Kasumi-1 (cell line): ENCODE measurements at regions not wholly inside any gene's neighbourhood (a gene's known extent, or its start where the extent isn't known, plus 50 kb on each side); places are given as distances from the start of the nearest gene placed in this dataset.
A peak's percentile ranks its signal among the peaks of the same experiment; 100 is the strongest.

Experiments used
- DNase-seq, 2 experiments: peaks; one replicate each; lab custom pipeline; 2025; lab: John Stamatoyannopoulos, UW

DNA sequence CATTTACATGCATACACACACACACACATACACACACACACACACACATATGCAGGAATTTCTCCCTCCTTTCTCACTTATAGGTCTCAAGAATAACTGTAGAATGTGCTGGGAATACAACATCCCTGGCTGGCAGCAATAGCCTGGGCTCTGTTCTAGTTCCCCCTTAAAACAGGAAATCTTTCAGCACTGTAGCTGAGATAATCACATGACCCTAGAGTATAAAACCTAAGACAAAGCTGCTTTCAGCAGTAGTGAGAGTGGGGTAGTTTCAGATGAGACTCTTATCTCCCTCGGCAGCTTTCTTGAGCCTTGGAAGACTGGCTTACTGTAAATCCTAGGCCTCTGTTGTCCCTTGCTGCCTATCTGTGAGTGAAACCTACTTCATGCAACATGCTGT lies 137.4 kb upstream of the AKR1E2 start:
- DNase-seq: peak; percentile 69 to 83

DNA sequence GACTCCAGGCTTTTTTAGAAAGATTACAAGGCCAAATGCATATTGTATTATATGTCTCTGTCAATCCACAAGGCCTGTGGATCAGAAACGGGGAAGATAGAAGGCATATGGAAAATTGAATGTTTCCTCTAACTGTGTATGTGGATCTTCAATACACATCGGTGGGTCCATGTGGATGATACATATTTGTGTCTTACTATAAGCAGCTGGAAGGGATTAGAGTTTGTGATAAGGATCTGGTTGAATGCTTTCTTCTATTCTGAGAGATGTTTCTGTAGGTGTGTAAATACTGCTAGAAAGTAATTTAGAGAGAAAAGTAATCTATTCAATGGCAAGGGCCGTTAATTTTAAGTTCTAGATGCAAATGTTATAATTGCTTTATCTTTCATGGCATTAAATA lies 137.8 kb upstream of the AKR1E2 start:
- no peak for DNase-seq

DNA sequence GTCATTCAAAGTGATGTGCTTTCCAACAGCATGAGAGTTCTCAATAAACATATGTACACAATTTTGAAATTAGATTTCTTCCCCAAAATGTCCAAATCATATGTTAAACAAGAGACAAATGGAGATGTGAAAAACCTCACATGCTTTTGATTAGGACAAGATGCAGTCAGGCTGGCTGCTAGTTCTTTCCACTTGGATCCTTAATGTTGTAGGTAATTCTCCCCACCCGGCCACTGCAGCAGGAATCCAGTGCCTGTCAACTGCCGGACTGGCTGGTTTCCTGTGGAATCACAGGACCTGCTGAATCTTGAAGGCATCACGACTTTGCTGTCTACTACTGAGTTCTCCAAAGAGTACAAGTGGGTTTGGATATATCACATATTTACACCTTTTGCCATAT lies 138.6 kb upstream of the AKR1E2 start:
- no peak for DNase-seq

DNA sequence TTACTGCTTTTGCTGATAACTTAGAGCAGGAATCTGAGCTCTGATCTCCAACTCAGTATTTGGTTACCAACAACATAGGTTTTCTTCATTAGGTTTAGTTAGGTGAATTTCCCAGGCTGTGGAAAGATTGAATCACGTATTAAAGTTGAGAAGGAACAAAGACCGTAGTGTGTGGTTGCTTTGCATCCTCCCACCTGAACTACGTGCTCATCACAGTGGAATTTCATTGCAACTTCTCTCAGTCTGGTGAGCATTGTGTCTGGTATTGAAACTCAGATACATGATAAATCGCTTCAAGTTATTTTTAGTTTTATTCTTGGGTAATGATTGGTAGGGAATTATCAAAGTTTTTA lies 139.4 kb upstream of the AKR1E2 start:
- no peak for DNase-seq

GRCh38 chr10:4685904-4686643 lies 139.9 kb upstream of the AKR1E2 start:
- DNase-seq: no peak

GRCh38 chr10:4685491-4685890 lies 140.5 kb upstream of the AKR1E2 start:
- DNase-seq: no peak

DNA sequence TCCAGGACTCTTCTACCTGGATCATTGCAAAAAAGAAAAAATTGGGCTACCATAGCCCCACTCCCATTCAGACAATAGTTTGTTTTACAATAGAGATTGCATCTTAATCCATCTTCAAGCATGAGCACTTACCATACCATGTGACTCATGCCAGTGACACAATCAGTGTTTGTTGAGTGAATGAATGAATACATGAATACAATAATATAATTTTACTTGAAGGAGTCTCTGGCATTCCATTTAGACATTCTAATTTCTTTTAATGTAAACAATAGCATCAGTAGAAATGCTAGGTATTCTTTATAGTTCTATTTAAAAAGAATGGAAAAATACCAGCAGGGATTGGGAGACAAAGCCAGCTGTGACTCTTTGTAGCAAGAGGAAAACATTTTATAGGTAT lies 141.6 kb upstream of the AKR1E2 start:
- DNase-seq: no peak

- no peak for DNase-seq
These were observed 142.2 kb upstream of the AKR1E2 start for GRCh38 chr10:4683838-4684237.

GRCh38 chr10:4683137-4683536 lies 142.9 kb upstream of the AKR1E2 start:
- DNase-seq: no peak

DNA sequence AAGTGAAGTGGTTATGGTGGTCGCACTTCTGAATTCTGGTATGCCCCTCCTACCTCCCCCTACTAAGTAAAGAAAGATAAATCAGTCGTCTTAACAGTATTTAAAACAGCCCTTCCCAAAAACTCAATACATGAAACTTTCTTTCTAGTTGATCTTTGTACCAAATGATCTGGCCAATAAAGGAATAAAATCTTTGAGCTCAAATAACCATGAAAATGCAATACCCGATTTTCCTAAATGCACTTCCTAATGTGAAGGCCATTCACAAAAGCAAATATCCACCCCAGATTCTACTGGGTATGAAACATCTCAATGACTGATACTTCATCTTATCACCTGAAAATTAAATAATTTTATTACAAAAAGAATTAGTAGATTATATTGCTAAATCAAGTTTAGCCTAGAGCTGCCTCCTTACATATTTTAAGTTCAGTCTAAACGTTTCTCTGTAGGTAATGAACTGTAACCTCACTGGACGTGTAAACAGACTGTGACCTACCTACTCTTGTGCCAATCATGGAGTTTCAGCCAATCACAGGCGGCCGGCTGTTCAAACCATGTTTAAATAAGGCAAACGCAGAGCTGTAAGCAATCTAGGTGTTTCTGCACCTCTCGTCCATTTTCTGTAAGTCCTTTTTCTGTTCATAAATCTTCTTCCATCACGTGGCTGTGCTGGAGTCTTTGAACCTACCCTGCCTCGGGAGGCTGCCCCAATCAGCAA lies 146.9 kb upstream of the AKR1E2 start:
- no peak for DNase-seq

- no peak for DNase-seq
These were observed 147.7 kb upstream of the AKR1E2 start for GRCh38 chr10:4678023-4678950.

- DNase-seq: no peak
These were observed 148.5 kb upstream of the AKR1E2 start for GRCh38 chr10:4677296-4678021.

GRCh38 chr10:4676566-4676965 lies 149.4 kb upstream of the AKR1E2 start:
- DNase-seq: no peak

DNA sequence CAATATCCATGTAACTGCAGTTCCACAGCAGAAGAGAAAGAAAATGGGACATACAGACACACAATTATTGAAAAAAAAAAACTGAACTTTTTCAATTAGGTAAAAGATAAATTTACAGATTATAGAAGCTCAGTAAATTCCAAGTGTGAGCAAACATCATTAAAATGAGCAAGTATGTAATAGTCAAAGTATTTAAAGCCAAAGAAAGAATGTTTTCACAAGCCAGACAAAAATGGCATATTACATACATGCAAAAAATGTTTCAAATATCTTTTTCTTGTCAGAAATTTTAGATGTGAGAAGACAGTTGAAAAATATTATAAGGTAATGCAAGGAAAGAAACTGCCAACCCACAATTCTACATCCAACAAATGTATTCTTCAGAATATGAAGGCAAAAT lies 150.2 kb upstream of the AKR1E2 start:
- DNase-seq: no peak

GRCh38 chr10:4673279-4674040 lies 152.5 kb upstream of the AKR1E2 start:
- DNase-seq: no peak

GRCh38 chr10:4672201-4672600 lies 153.8 kb upstream of the AKR1E2 start:
- DNase-seq: no peak

- no peak for DNase-seq
These were observed 154.4 kb upstream of the AKR1E2 start for GRCh38 chr10:4671451-4672145.

GRCh38 chr10:4670737-4671136 lies 155.3 kb upstream of the AKR1E2 start:
- DNase-seq: no peak

GRCh38 chr10:4669585-4669984 lies 156.4 kb upstream of the AKR1E2 start:
- no peak for DNase-seq

GRCh38 chr10:4663162-4663992 lies 162.6 kb upstream of the AKR1E2 start:
- DNase-seq: no peak
